HAP-1 (cell line): ENCODE measurements at regions not wholly inside any gene's neighbourhood (a gene's known extent, or its start where the extent isn't known, plus 50 kb on each side); places are given as distances from the start of the nearest gene placed in this dataset.

Experiments used
- DNase-seq, 2 experiments: peaks; one replicate each; pipeline ENCODE4 v3.0.0-alpha.2; 2016 to 2020; ENCODE audit warnings: low spot score in 2 of 2
- H3K27me3 ChIP-seq: fragments of 250-450 bp; sonication (Bioruptor Pico); 2 replicates; pipeline ENCODE4 v1.5.1; 2020; ENCODE audit warnings: low read depth, mild to moderate bottlenecking, moderate library complexity
- H3K36me3 ChIP-seq: fragments of 250-450 bp; sonication (Bioruptor Pico); replicated peaks from 2 replicates; pipeline ENCODE4 v1.5.1; 2020; ENCODE audit warnings: mild to moderate bottlenecking
- H3K4me1 ChIP-seq: fragments of 250-450 bp; sonication (Bioruptor Pico); 2 replicates; pipeline ENCODE4 v1.5.1; 2020; ENCODE audit warnings: mild to moderate bottlenecking
- H3K4me3 ChIP-seq: fragments of 250-450 bp; sonication (Bioruptor Pico); 2 replicates; pipeline ENCODE4 v1.5.1; 2020; ENCODE audit warnings: mild to moderate bottlenecking, moderate library complexity
- H3K9me3 ChIP-seq: fragments of 250-450 bp; sonication (Bioruptor Pico); 2 replicates; pipeline ENCODE4 v1.5.1; 2020; ENCODE audit warnings: mild to moderate bottlenecking, moderate library complexity
- in situ Hi-C: fragments of 300-500 bp; cut with MboI; formaldehyde crosslinking; loops from 3 replicates; pipeline ENCODE4 v1.14.3; 2020; ENCODE audit warnings: low sequenced_read_pairs, inconsistent platforms, mixed read lengths

GRCh38 chr11:70745451-70745850, 347.1 kb downstream of the CTTN start:
- no peak overlapping the region for H3K4me3 ChIP-seq
- no peaks in the 10 kb centered on the region; the same call in 1 of the 2 replicates for H3K9me3 ChIP-seq
- no peaks in the 10 kb centered on the region for H3K27me3 ChIP-seq
- DNase-seq, result no peak
- H3K36me3 ChIP-seq, result no peaks in the 10 kb centered on the region
- in situ Hi-C loops, result no loop called here
- H3K4me1 ChIP-seq, result no peaks in the 10 kb centered on the region

DNA sequence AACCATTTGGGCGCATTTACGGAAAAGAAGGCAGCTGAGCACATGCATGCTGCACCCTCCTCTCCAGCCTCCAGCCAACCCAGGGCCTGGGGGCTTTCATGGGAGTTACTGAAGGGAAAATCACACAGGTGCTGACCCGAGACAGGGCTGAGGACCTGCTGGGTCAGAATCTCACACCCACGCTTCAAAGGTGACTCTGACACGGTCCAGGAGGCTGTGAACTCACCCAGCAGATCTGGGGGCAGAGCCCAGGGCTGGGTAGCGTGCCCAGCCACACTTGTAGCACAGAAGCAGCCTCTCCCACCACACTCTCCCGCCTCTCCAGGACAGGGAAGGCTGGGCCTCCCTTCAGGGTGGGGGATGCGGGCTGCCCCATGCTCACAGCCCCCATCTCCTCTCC, 347.6 kb downstream of the CTTN start:
- Histone ChIP-seq H3K27me3 (no peaks in the 10 kb centered on the region), H3K9me3 (peaks cover under 1% of the 10 kb centered on the region)
- in situ Hi-C loops, result no loop called here

GRCh38 chr11:70746351-70746750, 348.0 kb downstream of the CTTN start:
- no peaks in the 10 kb centered on the region for H3K4me1 ChIP-seq
- no peak overlapping the region for H3K4me3 ChIP-seq
- no peaks in the 10 kb centered on the region for H3K36me3 ChIP-seq
- in situ Hi-C loops, result no loop called here
- no peaks in the 10 kb centered on the region for H3K27me3 ChIP-seq
- H3K9me3 ChIP-seq, result peaks cover 5% of the 10 kb centered on the region
- DNase-seq, result no peak

More for the DNA sequence above, 347.6 kb downstream of the CTTN start:
- no peaks in the 10 kb centered on the region for H3K36me3 ChIP-seq
- H3K4me1 ChIP-seq, result no peaks in the 10 kb centered on the region
- H3K4me3 ChIP-seq, result no peak overlapping the region
- DNase-seq, result no peak

DNA sequence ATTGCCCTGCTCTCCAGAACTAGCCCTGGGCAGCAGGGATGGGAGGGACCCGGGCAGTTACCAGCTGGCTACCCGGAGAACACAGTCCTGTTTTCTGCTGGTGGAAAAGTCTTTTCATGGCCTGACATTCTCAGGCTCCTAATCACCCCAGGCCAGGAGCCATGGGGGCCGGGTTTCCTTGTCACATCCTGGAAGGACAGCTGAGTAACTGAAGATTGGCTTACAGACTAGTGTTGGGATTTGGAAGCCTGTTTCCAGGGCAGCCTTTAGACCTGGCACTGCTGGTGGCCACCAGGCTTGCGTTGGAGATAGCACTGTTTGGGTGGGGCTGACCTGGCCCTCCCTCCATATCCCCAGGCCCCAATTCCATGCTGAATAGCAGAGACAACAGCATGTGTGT, 349.0 kb downstream of the CTTN start:
- Histone ChIP-seq H3K27me3 (no peaks in the 10 kb centered on the region), H3K4me1 (no peaks in the 10 kb centered on the region), H3K36me3 (no peaks in the 10 kb centered on the region), H3K4me3 (no peak overlapping the region), H3K9me3 (peaks cover 8% of the 10 kb centered on the region)
- in situ Hi-C loops, result no loop called here
- no peak for DNase-seq

DNA sequence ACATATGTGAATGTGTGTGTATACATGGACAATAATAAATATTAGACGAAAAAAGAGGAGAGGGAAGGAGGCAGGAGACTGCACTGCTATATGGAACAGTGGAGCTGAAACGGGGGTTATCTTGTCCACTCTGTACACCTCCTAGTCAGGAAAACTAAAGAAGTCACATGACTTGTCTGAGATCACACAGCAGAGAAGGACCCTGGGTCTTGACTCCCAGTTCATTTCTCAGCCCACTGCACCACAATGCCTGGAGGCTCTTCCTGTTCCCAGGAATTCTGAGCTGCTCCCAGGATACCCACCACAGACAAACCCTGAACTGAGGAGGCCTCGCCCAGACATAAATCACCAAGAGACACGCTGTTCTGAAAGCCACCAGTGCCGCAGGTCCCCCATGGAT, 349.6 kb downstream of the CTTN start:
- Histone ChIP-seq H3K4me3 (no peak overlapping the region), H3K27me3 (no peaks in the 10 kb centered on the region), H3K9me3 (peaks cover 8% of the 10 kb centered on the region), H3K36me3 (no peaks in the 10 kb centered on the region), H3K4me1 (no peaks in the 10 kb centered on the region)
- in situ Hi-C loops, result no loop called here
- DNase-seq, result no peak

- in situ Hi-C loops, result no loop called here
- H3K4me3 ChIP-seq, result no peak overlapping the region
These were observed 352.9 kb downstream of the CTTN start for GRCh38 chr11:70751142-70751734.

GRCh38 chr11:70755410-70756158, 357.3 kb downstream of the CTTN start:
- DNase-seq, result peak; percentile 41 to 83
- Histone ChIP-seq H3K36me3 (no peaks in the 10 kb centered on the region), H3K27me3 (no peaks in the 10 kb centered on the region), H3K4me1 (no peaks in the 10 kb centered on the region), H3K9me3 (peaks cover 8% of the 10 kb centered on the region), H3K4me3 (no peak overlapping the region)
- in situ Hi-C loops, result no loop called here

More at GRCh38 chr11:70751142-70751734, 352.9 kb downstream of the CTTN start:
- peaks cover 8% of the 10 kb centered on the region for H3K9me3 ChIP-seq
- DNase-seq, result no peak
- H3K36me3 ChIP-seq, result no peaks in the 10 kb centered on the region
- no peaks in the 10 kb centered on the region for H3K27me3 ChIP-seq
- H3K4me1 ChIP-seq, result no peaks in the 10 kb centered on the region

DNA sequence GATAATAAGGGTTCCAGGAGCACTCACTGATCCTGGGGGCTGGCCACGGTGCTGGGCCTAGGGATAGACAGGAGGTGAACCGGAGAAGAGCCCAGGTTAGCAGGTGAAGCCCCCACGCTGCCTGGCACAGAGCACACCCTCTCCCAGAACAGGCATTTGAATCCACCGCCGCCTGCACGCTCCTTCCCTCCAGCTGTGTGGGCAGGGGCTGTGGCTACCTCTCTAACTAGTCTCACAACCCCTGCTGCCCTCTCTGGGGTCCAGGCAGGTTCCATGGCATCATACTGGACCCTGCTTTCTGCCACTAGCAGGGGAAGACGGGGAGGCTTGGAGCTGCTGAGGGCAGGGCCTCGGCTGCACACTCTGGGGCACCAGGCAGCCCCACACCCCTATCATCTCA, 358.0 kb downstream of the CTTN start:
- no peaks in the 10 kb centered on the region for H3K27me3 ChIP-seq
- no peak for DNase-seq
- in situ Hi-C loops, result no loop called here
- no peaks in the 10 kb centered on the region for H3K4me1 ChIP-seq
- no peak overlapping the region for H3K4me3 ChIP-seq
- no peaks in the 10 kb centered on the region for H3K36me3 ChIP-seq
- H3K9me3 ChIP-seq, result peaks cover 3% of the 10 kb centered on the region; the same call in 1 of the 2 replicates

GRCh38 chr11:70756756-70757155, 358.4 kb downstream of the CTTN start:
- in situ Hi-C loops, result no loop called here
- H3K36me3 ChIP-seq, result no peaks in the 10 kb centered on the region
- no peaks in the 10 kb centered on the region for H3K27me3 ChIP-seq
- no peak overlapping the region for H3K4me3 ChIP-seq
- no peaks in the 10 kb centered on the region for H3K4me1 ChIP-seq
- no peak for DNase-seq
- H3K9me3 ChIP-seq, result no peaks in the 10 kb centered on the region

- no peaks in the 10 kb centered on the region for H3K27me3 ChIP-seq
- in situ Hi-C loops, result no loop called here
These were observed 358.9 kb downstream of the CTTN start for GRCh38 chr11:70757241-70757640.

GRCh38 chr11:70758206-70758605, 359.9 kb downstream of the CTTN start:
- Histone ChIP-seq H3K4me1 (no peaks in the 10 kb centered on the region), H3K4me3 (no peak overlapping the region), H3K9me3 (no peaks in the 10 kb centered on the region), H3K27me3 (no peaks in the 10 kb centered on the region), H3K36me3 (no peaks in the 10 kb centered on the region)
- in situ Hi-C loops, result no loop called here
- no peak for DNase-seq

More at GRCh38 chr11:70757241-70757640, 358.9 kb downstream of the CTTN start:
- DNase-seq, result no peak
- no peak overlapping the region for H3K4me3 ChIP-seq
- no peaks in the 10 kb centered on the region for H3K9me3 ChIP-seq
- H3K4me1 ChIP-seq, result no peaks in the 10 kb centered on the region
- no peaks in the 10 kb centered on the region for H3K36me3 ChIP-seq

- H3K4me3 ChIP-seq, result no peak overlapping the region
- no peaks in the 10 kb centered on the region for H3K27me3 ChIP-seq
- DNase-seq, result no peak
- H3K9me3 ChIP-seq, result no peaks in the 10 kb centered on the region
- no peaks in the 10 kb centered on the region for H3K4me1 ChIP-seq
- H3K36me3 ChIP-seq, result no peaks in the 10 kb centered on the region
- in situ Hi-C loops, result loop anchor here (5.0 kb wide), 1 partner anchor 288 kb away; no protein-coding TSS in a partner anchor
These were observed 361.5 kb downstream of the CTTN start for GRCh38 chr11:70759846-70760245.

DNA sequence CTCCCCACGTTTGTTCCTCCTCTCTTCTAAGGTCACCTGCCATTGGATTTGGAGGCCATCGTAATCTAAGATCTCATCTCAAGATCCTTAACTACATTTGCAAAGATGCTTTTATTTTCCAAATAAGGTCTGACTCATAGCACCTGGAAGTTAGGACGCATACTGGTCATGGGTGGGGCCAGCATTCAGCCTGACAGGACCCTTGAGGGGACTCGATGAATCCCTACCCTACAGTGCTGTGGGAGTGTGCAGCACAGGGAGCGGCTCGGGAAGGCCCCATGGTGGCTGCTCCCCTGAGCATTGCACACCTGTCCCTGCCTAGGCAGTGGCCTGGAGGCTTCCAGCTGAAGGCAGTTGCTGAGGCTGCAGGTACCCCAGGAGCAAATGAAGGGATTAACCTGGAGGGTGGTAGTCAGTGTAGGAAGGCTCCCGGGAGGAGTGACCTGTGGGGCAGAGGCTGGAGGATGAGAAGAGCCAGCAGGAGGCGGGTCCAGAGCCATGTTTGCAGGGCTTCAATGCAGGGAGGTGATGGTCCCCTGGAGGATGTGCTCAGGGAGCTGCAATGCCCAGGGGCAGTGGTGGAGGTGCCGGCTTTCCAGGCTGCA, 362.2 kb downstream of the CTTN start:
- no peaks in the 10 kb centered on the region for H3K4me1 ChIP-seq
- no peaks in the 10 kb centered on the region for H3K9me3 ChIP-seq
- in situ Hi-C loops, result loop anchor here (5.0 kb wide), 1 partner anchor 288 kb away; no protein-coding TSS in a partner anchor
- H3K36me3 ChIP-seq, result no peaks in the 10 kb centered on the region
- no peak overlapping the region for H3K4me3 ChIP-seq
- no peak for DNase-seq
- H3K27me3 ChIP-seq, result no peaks in the 10 kb centered on the region
